HCT116 (cell line): ENCODE measurements at regions not wholly inside any gene's neighbourhood (a gene's known extent, or its start where the extent isn't known, plus 50 kb on each side); places are given as distances from the start of the nearest gene placed in this dataset.
"Not testable (repeated sequence)": the region's sequence is repeated elsewhere in the genome, so short reads cannot be mapped to it uniquely, and the experiment has no call there.

Source experiments
- CTCF ChIP-seq, 3 experiments: fragments of 200-600 bp in 1 of 3; sonication (generic) in 1 of 3; IDR thresholded peaks in 2 of 3; conservative IDR thresholded peaks in 1 of 3; 2 replicates each; pipeline ENCODE4 v1.5.1; 2012 to 2017; ENCODE audit warnings: low read depth in 2 of 3, low read length in 2 of 3, antibody characterized with exemption in 1 of 3, borderline replicate concordance in 1 of 3, control low read depth in 1 of 3, mild to moderate bottlenecking in 1 of 3, mixed read lengths in 1 of 3, mixed run types in 1 of 3, moderate library complexity in 1 of 3; ENCODE audit not compliant: insufficient read depth in 1 of 3
- EZH2phosphoT487 ChIP-seq: fragments of 200-600 bp; IDR thresholded peaks from 2 replicates; pipeline ENCODE4 v1.6.1; 2018; ENCODE audit warnings: antibody characterized with exemption, borderline replicate concordance
- MAX ChIP-seq: IDR thresholded peaks from 2 replicates; pipeline ENCODE4 v1.6.1; 2012
- POLR2A ChIP-seq: IDR thresholded peaks from 2 replicates; pipeline ENCODE4 v1.7.0; 2011; ENCODE audit warnings: borderline replicate concordance; ENCODE audit not compliant: insufficient read depth, insufficient read length; ENCODE audit errors: extremely low read depth
- ZFX ChIP-seq: fragments of 450-650 bp; IDR thresholded peaks from 2 replicates; pipeline ENCODE4 v1.6.1; 2017

- TF ChIP-seq ZFX; MAX; POLR2A; EZH2phosphoT487; CTCF (IDR thresholded peaks at IDR 0.05 in 2 of 3, conservative IDR thresholded peaks at IDR 0.05 in 1 of 3; ENCODE audit: borderline replicate concordance in 1 of 3, insufficient read depth in 1 of 3, low read depth in 2 of 3, low read length in 2 of 3): not testable (repeated sequence)
Observed at GRCh38 chr2:110391035-110391418, 81.6 kb downstream of the LIMS4 start.
